K562 (cell line): ENCODE measurements at regions not wholly inside any gene's neighbourhood (a gene's known extent, or its start where the extent isn't known, plus 50 kb on each side); places are given as distances from the start of the nearest gene placed in this dataset.

Experiments
- BHLHE40 ChIP-seq: IDR thresholded peaks from 2 replicates; pipeline ENCODE4 v1.6.1; 2011; ENCODE audit warnings: low read length, improper control_type of control experiment
- CCAR2 ChIP-seq: fragments of 200-400 bp; formaldehyde crosslinking; IDR thresholded peaks from 2 replicates; pipeline ENCODE4 v1.6.1; 2017; ENCODE audit warnings: mild to moderate bottlenecking, low read depth, low read length
- ELF1 ChIP-seq: fragments of 200-800 bp; sonication (Bioruptor generic); IDR thresholded peaks from 2 replicates; pipeline ENCODE4 v1.6.1; 2016; ENCODE audit warnings: missing genetic modification characterization, missing compliant biosample characterization
- ELF4 ChIP-seq: fragments of 450-650 bp; formaldehyde crosslinking; IDR thresholded peaks from 2 replicates; pipeline ENCODE4 v1.4.0; 2022; ENCODE audit warnings: missing genetic modification characterization
- GATAD2A ChIP-seq: fragments of 450-650 bp; IDR thresholded peaks from 2 replicates; pipeline ENCODE4 v1.6.1; 2017
- POLR2A ChIP-seq: fragments of 450-650 bp; conservative IDR thresholded peaks from 2 replicates; pipeline ENCODE4 v1.6.1; 2016
- SAP30 ChIP-seq: fragments of 200-600 bp; sonication (generic); IDR thresholded peaks from 2 replicates; pipeline ENCODE4 v1.6.1; 2012; ENCODE audit warnings: borderline replicate concordance, low read depth, mild to moderate bottlenecking, moderate library complexity, low read length, control low read depth, inconsistent platforms; ENCODE audit not compliant: insufficient read depth, poor library complexity, severe bottlenecking
- ZNF354B ChIP-seq: fragments of 250-450 bp; sonication (Bioruptor Pico); IDR thresholded peaks from 2 replicates; pipeline ENCODE4 v1.4.0; 2020
- ZNF586 ChIP-seq: fragments of 450-650 bp; formaldehyde crosslinking; conservative IDR thresholded peaks from 2 replicates; pipeline ENCODE4 v1.4.0; 2020; ENCODE audit warnings: mild to moderate bottlenecking, moderate library complexity
- TF ChIP-seq, protein P1 (sequence below), 3 experiments: IDR thresholded peaks in 2 of 3; conservative IDR thresholded peaks in 1 of 3; 2 replicates each; pipeline ENCODE4 v1.5.1; 2011 to 2012; ENCODE audit warnings: low read length in 3 of 3, mild to moderate bottlenecking in 3 of 3, control low read depth in 2 of 3, improper control_type of control experiment in 1 of 3, inconsistent platforms in 1 of 3, low read depth in 1 of 3, mixed read lengths in 1 of 3, moderate library complexity in 1 of 3; ENCODE audit not compliant: insufficient read depth in 2 of 3
- TF ChIP-seq, protein P2 (sequence below): fragments of 250-450 bp; sonication (Bioruptor Pico); IDR thresholded peaks from 2 replicates; pipeline ENCODE4 v1.8.0; 2021; ENCODE audit warnings: moderate library complexity, mild to moderate bottlenecking, inconsistent platforms
- TF ChIP-seq, protein P3 (sequence below), 2 experiments: fragments of 450-650 bp in 1 of 2; sonication (generic) in 1 of 2; formaldehyde crosslinking in 1 of 2; IDR thresholded peaks in 1 of 2; conservative IDR thresholded peaks in 1 of 2; 2 replicates each; pipeline versions ENCODE4 v1.6.1 to v1.8.1; 2016 to 2023; ENCODE audit warnings: mild to moderate bottlenecking in 2 of 2, moderate library complexity in 2 of 2, inconsistent platforms in 1 of 2, missing genetic modification reagents in 1 of 2
- TF ChIP-seq, protein P4 (sequence below): sonication (generic); formaldehyde crosslinking; IDR thresholded peaks from 2 replicates; pipeline ENCODE4 v1.8.0; 2022; ENCODE audit warnings: mild to moderate bottlenecking, low read depth, missing genetic modification reagents
- TF ChIP-seq, protein P5 (sequence below): fragments of 450-650 bp; formaldehyde crosslinking; IDR thresholded peaks from 2 replicates; pipeline ENCODE4 v1.4.0; 2020; ENCODE audit warnings: mild to moderate bottlenecking, mixed read lengths

DNA sequence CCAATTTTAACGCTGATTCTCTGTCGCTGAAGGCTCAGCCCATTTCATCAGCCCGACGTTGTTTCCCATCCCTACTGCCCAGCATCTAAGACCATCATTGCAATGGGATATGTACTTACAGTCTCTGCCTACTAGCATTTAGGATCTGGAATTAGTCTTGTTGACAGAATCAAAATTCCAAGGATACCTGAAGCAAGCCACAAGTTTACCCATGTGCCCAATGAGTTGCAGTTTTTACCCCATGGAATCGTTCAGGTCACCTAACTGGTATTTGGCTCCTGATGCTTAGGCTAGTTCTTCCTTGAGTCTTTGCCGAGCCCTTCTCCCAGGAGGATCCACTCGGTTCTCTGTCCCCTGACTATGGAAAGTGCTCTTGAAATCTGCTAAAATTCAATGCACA is 276.8 kb downstream of the DNAJB9 start:
- TF ChIP-seq BHLHE40 (no peak), ELF4 (CRISPR knock-in tag) (no peak), ZNF586 (CRISPR knock-in tag) (no peak), ZNF354B (no peak), ELF1 (no peak), SAP30 (no peak), POLR2A (no peak), CCAR2 (no peak), GATAD2A (no peak)
- TF ChIP-seq, protein P1, sequence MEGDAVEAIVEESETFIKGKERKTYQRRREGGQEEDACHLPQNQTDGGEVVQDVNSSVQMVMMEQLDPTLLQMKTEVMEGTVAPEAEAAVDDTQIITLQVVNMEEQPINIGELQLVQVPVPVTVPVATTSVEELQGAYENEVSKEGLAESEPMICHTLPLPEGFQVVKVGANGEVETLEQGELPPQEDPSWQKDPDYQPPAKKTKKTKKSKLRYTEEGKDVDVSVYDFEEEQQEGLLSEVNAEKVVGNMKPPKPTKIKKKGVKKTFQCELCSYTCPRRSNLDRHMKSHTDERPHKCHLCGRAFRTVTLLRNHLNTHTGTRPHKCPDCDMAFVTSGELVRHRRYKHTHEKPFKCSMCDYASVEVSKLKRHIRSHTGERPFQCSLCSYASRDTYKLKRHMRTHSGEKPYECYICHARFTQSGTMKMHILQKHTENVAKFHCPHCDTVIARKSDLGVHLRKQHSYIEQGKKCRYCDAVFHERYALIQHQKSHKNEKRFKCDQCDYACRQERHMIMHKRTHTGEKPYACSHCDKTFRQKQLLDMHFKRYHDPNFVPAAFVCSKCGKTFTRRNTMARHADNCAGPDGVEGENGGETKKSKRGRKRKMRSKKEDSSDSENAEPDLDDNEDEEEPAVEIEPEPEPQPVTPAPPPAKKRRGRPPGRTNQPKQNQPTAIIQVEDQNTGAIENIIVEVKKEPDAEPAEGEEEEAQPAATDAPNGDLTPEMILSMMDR (IDR thresholded peaks at IDR 0.05 in 2 of 3, conservative IDR thresholded peaks at IDR 0.05 in 1 of 3; ENCODE audit: insufficient read depth in 2 of 3, low read depth in 1 of 3, low read length in 3 of 3) = no peak
- TF ChIP-seq, protein P2, sequence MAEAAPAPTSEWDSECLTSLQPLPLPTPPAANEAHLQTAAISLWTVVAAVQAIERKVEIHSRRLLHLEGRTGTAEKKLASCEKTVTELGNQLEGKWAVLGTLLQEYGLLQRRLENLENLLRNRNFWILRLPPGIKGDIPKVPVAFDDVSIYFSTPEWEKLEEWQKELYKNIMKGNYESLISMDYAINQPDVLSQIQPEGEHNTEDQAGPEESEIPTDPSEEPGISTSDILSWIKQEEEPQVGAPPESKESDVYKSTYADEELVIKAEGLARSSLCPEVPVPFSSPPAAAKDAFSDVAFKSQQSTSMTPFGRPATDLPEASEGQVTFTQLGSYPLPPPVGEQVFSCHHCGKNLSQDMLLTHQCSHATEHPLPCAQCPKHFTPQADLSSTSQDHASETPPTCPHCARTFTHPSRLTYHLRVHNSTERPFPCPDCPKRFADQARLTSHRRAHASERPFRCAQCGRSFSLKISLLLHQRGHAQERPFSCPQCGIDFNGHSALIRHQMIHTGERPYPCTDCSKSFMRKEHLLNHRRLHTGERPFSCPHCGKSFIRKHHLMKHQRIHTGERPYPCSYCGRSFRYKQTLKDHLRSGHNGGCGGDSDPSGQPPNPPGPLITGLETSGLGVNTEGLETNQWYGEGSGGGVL (CRISPR knock-in tag) = no peak
- TF ChIP-seq, protein P3, sequence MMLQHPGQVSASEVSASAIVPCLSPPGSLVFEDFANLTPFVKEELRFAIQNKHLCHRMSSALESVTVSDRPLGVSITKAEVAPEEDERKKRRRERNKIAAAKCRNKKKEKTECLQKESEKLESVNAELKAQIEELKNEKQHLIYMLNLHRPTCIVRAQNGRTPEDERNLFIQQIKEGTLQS (IDR thresholded peaks at IDR 0.05) = no peak
- TF ChIP-seq, protein P3 (CRISPR knock-in tag; conservative IDR thresholded peaks at IDR 0.05) = no peak
- TF ChIP-seq, protein P4, sequence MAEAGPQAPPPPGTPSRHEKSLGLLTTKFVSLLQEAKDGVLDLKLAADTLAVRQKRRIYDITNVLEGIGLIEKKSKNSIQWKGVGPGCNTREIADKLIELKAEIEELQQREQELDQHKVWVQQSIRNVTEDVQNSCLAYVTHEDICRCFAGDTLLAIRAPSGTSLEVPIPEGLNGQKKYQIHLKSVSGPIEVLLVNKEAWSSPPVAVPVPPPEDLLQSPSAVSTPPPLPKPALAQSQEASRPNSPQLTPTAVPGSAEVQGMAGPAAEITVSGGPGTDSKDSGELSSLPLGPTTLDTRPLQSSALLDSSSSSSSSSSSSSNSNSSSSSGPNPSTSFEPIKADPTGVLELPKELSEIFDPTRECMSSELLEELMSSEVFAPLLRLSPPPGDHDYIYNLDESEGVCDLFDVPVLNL (CRISPR knock-in tag) = no peak
- TF ChIP-seq, protein P5, sequence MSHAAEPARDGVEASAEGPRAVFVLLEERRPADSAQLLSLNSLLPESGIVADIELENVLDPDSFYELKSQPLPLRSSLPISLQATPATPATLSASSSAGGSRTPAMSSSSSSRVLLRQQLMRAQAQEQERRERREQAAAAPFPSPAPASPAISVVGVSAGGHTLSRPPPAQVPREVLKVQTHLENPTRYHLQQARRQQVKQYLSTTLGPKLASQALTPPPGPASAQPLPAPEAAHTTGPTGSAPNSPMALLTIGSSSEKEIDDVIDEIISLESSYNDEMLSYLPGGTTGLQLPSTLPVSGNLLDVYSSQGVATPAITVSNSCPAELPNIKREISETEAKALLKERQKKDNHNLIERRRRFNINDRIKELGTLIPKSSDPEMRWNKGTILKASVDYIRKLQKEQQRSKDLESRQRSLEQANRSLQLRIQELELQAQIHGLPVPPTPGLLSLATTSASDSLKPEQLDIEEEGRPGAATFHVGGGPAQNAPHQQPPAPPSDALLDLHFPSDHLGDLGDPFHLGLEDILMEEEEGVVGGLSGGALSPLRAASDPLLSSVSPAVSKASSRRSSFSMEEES (CRISPR knock-in tag) = no peak
